H9 (cell line): ENCODE measurements at regions not wholly inside any gene's neighbourhood (a gene's known extent, or its start where the extent isn't known, plus 50 kb on each side); places are given as distances from the start of the nearest gene placed in this dataset.

Experiments
- DNase-seq: peaks from one replicate; pipeline ENCODE4 v3.0.0-alpha.2; 2017
- H2AFZ ChIP-seq: one replicate; pipeline ENCODE4 v1.6.1; 2013; ENCODE audit warnings: mild to moderate bottlenecking, low read length, control low read depth, moderate library complexity
- H2AK5ac ChIP-seq: 2 replicates; pipeline ENCODE4 v1.6.1; 2013; ENCODE audit warnings: low read length, control low read depth, mixed read lengths; ENCODE audit not compliant: insufficient read length
- H2BK120ac ChIP-seq: one replicate; pipeline ENCODE4 v1.6.1; 2013; ENCODE audit warnings: low read depth, mild to moderate bottlenecking, low read length, control low read depth, inconsistent platforms; ENCODE audit not compliant: poor library complexity, severe bottlenecking
- H2BK12ac ChIP-seq: 2 replicates; pipeline ENCODE4 v1.6.1; 2013; ENCODE audit warnings: low read length, control low read depth, mixed read lengths, low read depth; ENCODE audit not compliant: insufficient read length
- H2BK15ac ChIP-seq: 2 replicates; pipeline ENCODE4 v1.6.1; 2013; ENCODE audit warnings: low read depth, low read length, control low read depth
- H2BK20ac ChIP-seq: one replicate; pipeline ENCODE4 v1.6.1; 2013; ENCODE audit warnings: low read depth, mild to moderate bottlenecking, low read length, control low read depth, inconsistent platforms; ENCODE audit not compliant: poor library complexity, severe bottlenecking
- H2BK5ac ChIP-seq: 2 replicates; pipeline ENCODE4 v1.6.1; 2013; ENCODE audit warnings: low read length, control low read depth, mixed read lengths; ENCODE audit not compliant: insufficient read length
- H3K14ac ChIP-seq: 2 replicates; pipeline ENCODE4 v1.6.1; 2013; ENCODE audit warnings: low read length, control low read depth; ENCODE audit not compliant: insufficient read depth
- H3K18ac ChIP-seq: 2 replicates; pipeline ENCODE4 v1.6.1; 2013; ENCODE audit warnings: low read depth, mild to moderate bottlenecking, mixed read lengths, low read length, control low read depth; ENCODE audit not compliant: insufficient read length
- H3K23ac ChIP-seq: 2 replicates; pipeline ENCODE4 v1.6.1; 2013; ENCODE audit warnings: low read length, control low read depth, mixed read lengths, low read depth; ENCODE audit not compliant: insufficient read length
- H3K23me2 ChIP-seq: 2 replicates; pipeline ENCODE4 v1.6.1; 2013; ENCODE audit warnings: low read depth, mild to moderate bottlenecking, mixed read lengths, low read length, control low read depth; ENCODE audit not compliant: insufficient read length, poor library complexity, severe bottlenecking
- H3K27ac ChIP-seq: 2 replicates; pipeline ENCODE4 v1.5.1; 2013; ENCODE audit warnings: low read length, control low read depth, mixed read lengths, low read depth; ENCODE audit not compliant: insufficient read length
- H3K27me3 ChIP-seq: 2 replicates; pipeline ENCODE4 v1.6.1; 2013; ENCODE audit warnings: low read length, control low read depth, inconsistent platforms; ENCODE audit not compliant: insufficient read depth
- H3K4ac ChIP-seq: 2 replicates; pipeline ENCODE4 v1.6.1; 2013; ENCODE audit warnings: low read depth, mild to moderate bottlenecking, control low read depth, inconsistent platforms, low read length, moderate library complexity
- H3K4me1 ChIP-seq: 2 replicates; pipeline ENCODE4 v1.6.1; 2013; ENCODE audit warnings: low read length, control low read depth, inconsistent platforms; ENCODE audit not compliant: insufficient read depth
- H3K4me2 ChIP-seq: 2 replicates; pipeline ENCODE4 v1.6.1; 2013; ENCODE audit warnings: low read length, control low read depth, mixed read lengths; ENCODE audit not compliant: insufficient read length, insufficient read depth
- H3K56ac ChIP-seq: 2 replicates; pipeline ENCODE4 v1.6.1; 2013; ENCODE audit warnings: low read depth, mild to moderate bottlenecking, mixed read lengths, low read length, control low read depth; ENCODE audit not compliant: insufficient read length
- H3K79me1 ChIP-seq: 2 replicates; pipeline ENCODE4 v1.6.1; 2013; ENCODE audit warnings: low read depth, mild to moderate bottlenecking, moderate library complexity, low read length, control low read depth, inconsistent platforms; ENCODE audit not compliant: insufficient read depth, poor library complexity, severe bottlenecking
- H3K79me2 ChIP-seq: 2 replicates; pipeline ENCODE4 v1.6.1; 2013; ENCODE audit warnings: low read length, control low read depth, inconsistent platforms; ENCODE audit not compliant: insufficient read depth
- H3K9ac ChIP-seq: 2 replicates; pipeline ENCODE4 v1.6.1; 2013; ENCODE audit warnings: low read length, control low read depth, mixed read lengths; ENCODE audit not compliant: insufficient read length; ENCODE audit errors: extremely low read depth
- H3K9me3 ChIP-seq: one replicate; pipeline ENCODE4 v1.6.1; 2013; ENCODE audit warnings: low read depth, low read length, inconsistent platforms; ENCODE audit not compliant: control insufficient read depth
- H3T11ph ChIP-seq: one replicate; pipeline ENCODE4 v1.6.1; 2013; ENCODE audit warnings: mild to moderate bottlenecking, low read length, control low read depth, inconsistent platforms
- H4K20me1 ChIP-seq: one replicate; pipeline ENCODE4 v1.6.1; 2013; ENCODE audit not compliant: control insufficient read depth, insufficient read length, insufficient read depth
- H4K5ac ChIP-seq: 2 replicates; pipeline ENCODE4 v1.6.1; 2013; ENCODE audit warnings: low read depth, mild to moderate bottlenecking, mixed read lengths, low read length, control low read depth; ENCODE audit not compliant: insufficient read length
- H4K8ac ChIP-seq: replicated peaks from 2 replicates; pipeline ENCODE4 v1.6.1; 2013; ENCODE audit warnings: low read length, control low read depth, mixed read lengths, low read depth; ENCODE audit not compliant: insufficient read length
- H4K91ac ChIP-seq: 2 replicates; pipeline ENCODE4 v1.6.1; 2013; ENCODE audit warnings: low read depth, mild to moderate bottlenecking, moderate library complexity, mixed read lengths, low read length, control low read depth; ENCODE audit not compliant: insufficient read length
- H3K27ac Mint-ChIP-seq, 3 experiments: 2 replicates in 2 of 3; 3 replicates in 1 of 3; pipeline ENCODE4 v1.8.0; 2020 to 2021; ENCODE audit warnings: mixed read lengths in 3 of 3, mild to moderate bottlenecking in 1 of 3, moderate library complexity in 1 of 3
- H3K27me3 Mint-ChIP-seq: 2 replicates; pipeline ENCODE4 v1.8.0; 2021; ENCODE audit warnings: low read depth, mild to moderate bottlenecking, moderate library complexity, mixed read lengths
- H3K36me3 Mint-ChIP-seq, 3 experiments: 2 replicates in 2 of 3; 3 replicates in 1 of 3; pipeline ENCODE4 v1.8.0; 2020 to 2021; ENCODE audit warnings: low read depth in 3 of 3, mixed read lengths in 3 of 3; ENCODE audit not compliant: insufficient read depth in 1 of 3
- H3K4me1 Mint-ChIP-seq, 2 experiments: 2 replicates each; pipeline ENCODE4 v1.8.0; 2020; ENCODE audit warnings: mixed read lengths in 2 of 2
- H3K4me3 Mint-ChIP-seq, 2 experiments: 2 replicates in 1 of 2; 3 replicates in 1 of 2; pipeline ENCODE4 v1.8.0; 2020 to 2021; ENCODE audit warnings: mild to moderate bottlenecking in 2 of 2, mixed read lengths in 2 of 2, moderate library complexity in 1 of 2
- H3K9me3 Mint-ChIP-seq, 2 experiments: 2 replicates in 1 of 2; 3 replicates in 1 of 2; pipeline ENCODE4 v1.8.0; 2020; ENCODE audit warnings: mild to moderate bottlenecking in 2 of 2, mixed read lengths in 2 of 2, moderate library complexity in 1 of 2
- CTCF ChIP-seq: fragments of 200-600 bp; sonication (generic); conservative IDR thresholded peaks from 3 replicates; pipeline ENCODE4 v1.8.0; 2021; ENCODE audit warnings: antibody characterized with exemption, mild to moderate bottlenecking
- WGBS: extraction: QIAGEN DNeasy Blood & Tissue Kit; methylation state at CpG from one replicate; pipeline ENCODE4 v1.1.7; 2013; ENCODE audit warnings: missing lambda C conversion rate, low lambda C conversion rate, mixed read lengths; ENCODE audit not compliant: insufficient read length; ENCODE audit errors: extremely low coverage; 5-methylcytosine and 5-hydroxymethylcytosine counted together

DNA sequence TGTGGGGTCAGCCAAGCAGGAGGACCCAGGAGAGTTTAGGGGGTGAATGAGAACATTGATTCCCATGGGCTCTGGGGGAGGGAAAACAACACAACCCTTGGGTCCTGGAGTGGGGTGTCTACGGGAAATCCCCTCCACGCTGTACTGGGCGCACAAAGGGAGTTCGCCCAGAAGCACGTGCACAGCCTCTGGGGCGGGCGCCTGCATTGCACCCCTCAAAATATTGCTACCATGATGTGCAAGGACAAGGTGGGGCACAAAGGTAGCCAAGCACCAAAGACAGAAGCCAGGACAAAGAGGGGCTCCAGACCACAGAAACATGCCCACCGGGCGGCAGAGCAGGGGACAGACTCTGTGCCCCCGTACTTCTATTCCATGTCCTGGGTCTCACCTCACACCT lies 74.9 kb upstream of the EIF5 start:
- Mint-ChIP-seq H3K9me3 (no peaks in the 10 kb centered on the region), H3K4me3 (no peak overlapping the region), H3K36me3 (no peaks in the 10 kb centered on the region; a peak in 1 of 7 replicates), H3K4me1 (peaks cover 12 to 16% of the 10 kb centered on the region in 2 experiments), H3K27me3 (peaks cover 5% of the 10 kb centered on the region), H3K27ac (no peak overlapping the region)
- no peak overlapping the region for H2BK120ac ChIP-seq
- H3K4me1 ChIP-seq = peaks cover 2% of the 10 kb centered on the region; the same call in 1 of the 2 replicates
- TF ChIP-seq CTCF = no peak
- H2BK20ac ChIP-seq = no peak overlapping the region
- no peak overlapping the region for H3K23ac ChIP-seq
- no peak overlapping the region for H2AK5ac ChIP-seq
- H4K8ac ChIP-seq = no peak overlapping the region
- no peaks in the 10 kb centered on the region for H3K27me3 ChIP-seq
- no peak overlapping the region for H4K91ac ChIP-seq
- H3K4me2 ChIP-seq = no peak overlapping the region
- no peak overlapping the region for H3K14ac ChIP-seq
- H2BK12ac ChIP-seq = no peak overlapping the region
- no peak overlapping the region for H2AFZ ChIP-seq
- H3K27ac ChIP-seq = no peak overlapping the region
- no peaks in the 10 kb centered on the region for H3K23me2 ChIP-seq
- H2BK15ac ChIP-seq = no peak overlapping the region
- H3K79me2 ChIP-seq = no peaks in the 10 kb centered on the region; the same call in 1 of the 2 replicates
- no peaks in the 10 kb centered on the region for H3K9me3 ChIP-seq
- no peak overlapping the region for H3T11ph ChIP-seq
- no peak overlapping the region for H3K18ac ChIP-seq
- WGBS = no CpG with 5 or more reads among the region's 10 CpGs
- no peaks in the 10 kb centered on the region for H4K20me1 ChIP-seq
- no peak overlapping the region for H3K4ac ChIP-seq
- no peak overlapping the region for H3K9ac ChIP-seq
- no peak for DNase-seq
- H3K56ac ChIP-seq = no peak overlapping the region
- no peak overlapping the region for H4K5ac ChIP-seq
- no peaks in the 10 kb centered on the region for H3K79me1 ChIP-seq
- no peak overlapping the region for H2BK5ac ChIP-seq
